HFFc6 (cell line): ENCODE measurements at regions not wholly inside any gene's neighbourhood (a gene's known extent, or its start where the extent isn't known, plus 50 kb on each side); places are given as distances from the start of the nearest gene placed in this dataset.

ENCODE experiments used
- DNase-seq: peaks from one replicate; pipeline ENCODE4 v3.0.0-alpha.2; 2018
- H3K27ac Mint-ChIP-seq: 2 replicates; pipeline ENCODE4 v1.8.0; 2020; ENCODE audit warnings: mild to moderate bottlenecking, mixed read lengths
- H3K27me3 Mint-ChIP-seq: 2 replicates; pipeline ENCODE4 v1.8.0; 2021; ENCODE audit warnings: mild to moderate bottlenecking, moderate library complexity, mixed read lengths; ENCODE audit not compliant: insufficient read depth
- H3K36me3 Mint-ChIP-seq: 2 replicates; pipeline ENCODE4 v1.8.0; 2021; ENCODE audit warnings: low read depth, mixed read lengths
- H3K4me1 Mint-ChIP-seq: 2 replicates; pipeline ENCODE4 v1.8.0; 2020; ENCODE audit warnings: low read depth, mixed read lengths
- H3K4me3 Mint-ChIP-seq: 2 replicates; pipeline ENCODE4 v1.8.0; 2020; ENCODE audit warnings: mild to moderate bottlenecking, moderate library complexity, mixed read lengths
- H3K9me3 Mint-ChIP-seq: 2 replicates; pipeline ENCODE4 v1.8.0; 2020; ENCODE audit warnings: mild to moderate bottlenecking, mixed read lengths
- TF ChIP-seq, protein P1 (sequence below): fragments of 200-600 bp; sonication (generic); IDR thresholded peaks from 2 replicates; pipeline ENCODE4 v1.5.0; 2021; ENCODE audit warnings: antibody characterized with exemption, mild to moderate bottlenecking

DNA sequence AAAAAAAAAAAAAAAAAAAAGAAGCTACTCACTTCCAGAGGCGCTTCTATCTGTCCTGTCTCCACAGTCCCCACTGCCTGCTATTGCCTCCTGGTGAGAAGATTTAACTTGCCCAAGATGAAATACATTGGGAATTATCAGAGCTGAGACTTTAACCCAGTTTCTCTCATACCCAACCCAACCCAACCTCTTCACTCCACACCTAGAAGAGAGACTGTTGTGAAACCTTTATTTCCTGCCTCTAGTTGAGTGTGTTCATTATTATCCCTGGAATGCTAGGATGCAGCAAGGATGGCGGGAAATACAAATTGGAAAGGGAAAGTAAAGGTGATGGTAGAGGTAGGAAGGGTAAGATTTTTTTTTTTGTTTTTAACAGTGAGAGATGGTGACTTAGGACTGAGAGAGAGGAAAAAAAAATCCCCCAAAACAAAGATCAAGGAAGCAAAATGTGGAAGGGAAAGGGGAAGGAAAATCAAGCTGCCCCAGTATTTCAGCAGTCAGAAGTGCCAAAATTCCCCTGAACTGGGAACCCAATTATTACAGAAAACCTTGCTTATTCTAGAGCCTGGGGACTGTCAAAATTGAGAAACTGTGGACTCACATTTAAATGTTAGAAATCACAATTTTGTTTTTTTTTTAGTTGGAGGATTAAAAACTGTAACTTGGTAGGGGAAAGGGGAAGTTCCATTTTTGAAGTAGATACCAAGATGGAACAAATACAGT, 253.0 kb downstream of the PTTG2 start:
- Mint-ChIP-seq H3K9me3 (no peaks in the 10 kb centered on the region), H3K27ac (no peak overlapping the region), H3K4me3 (no peak overlapping the region), H3K4me1 (peaks cover 19% of the 10 kb centered on the region), H3K36me3 (no peaks in the 10 kb centered on the region), H3K27me3 (peaks cover 16% of the 10 kb centered on the region)
- TF ChIP-seq, protein P1, sequence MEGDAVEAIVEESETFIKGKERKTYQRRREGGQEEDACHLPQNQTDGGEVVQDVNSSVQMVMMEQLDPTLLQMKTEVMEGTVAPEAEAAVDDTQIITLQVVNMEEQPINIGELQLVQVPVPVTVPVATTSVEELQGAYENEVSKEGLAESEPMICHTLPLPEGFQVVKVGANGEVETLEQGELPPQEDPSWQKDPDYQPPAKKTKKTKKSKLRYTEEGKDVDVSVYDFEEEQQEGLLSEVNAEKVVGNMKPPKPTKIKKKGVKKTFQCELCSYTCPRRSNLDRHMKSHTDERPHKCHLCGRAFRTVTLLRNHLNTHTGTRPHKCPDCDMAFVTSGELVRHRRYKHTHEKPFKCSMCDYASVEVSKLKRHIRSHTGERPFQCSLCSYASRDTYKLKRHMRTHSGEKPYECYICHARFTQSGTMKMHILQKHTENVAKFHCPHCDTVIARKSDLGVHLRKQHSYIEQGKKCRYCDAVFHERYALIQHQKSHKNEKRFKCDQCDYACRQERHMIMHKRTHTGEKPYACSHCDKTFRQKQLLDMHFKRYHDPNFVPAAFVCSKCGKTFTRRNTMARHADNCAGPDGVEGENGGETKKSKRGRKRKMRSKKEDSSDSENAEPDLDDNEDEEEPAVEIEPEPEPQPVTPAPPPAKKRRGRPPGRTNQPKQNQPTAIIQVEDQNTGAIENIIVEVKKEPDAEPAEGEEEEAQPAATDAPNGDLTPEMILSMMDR, result no peak
- DNase-seq, result no peak

DNA sequence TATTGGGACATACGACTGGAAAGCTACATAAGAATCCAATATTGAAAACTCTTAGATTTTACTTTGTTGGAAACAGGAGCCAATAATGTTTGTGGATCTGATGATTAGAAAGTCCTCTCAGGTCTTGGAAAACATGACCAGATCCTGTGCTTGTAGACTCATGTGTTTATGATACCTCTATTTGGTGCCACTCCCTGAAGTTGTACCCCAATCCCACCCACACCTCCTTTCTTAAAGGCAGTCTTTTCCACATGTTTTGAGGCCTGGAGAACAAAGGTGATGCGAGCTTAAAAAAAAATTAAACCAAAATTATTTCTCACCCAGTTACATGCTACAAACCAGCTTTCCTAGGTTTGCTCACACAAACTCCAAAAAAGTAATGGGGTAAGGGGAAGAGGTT, 262.7 kb downstream of the PTTG2 start:
- no peaks in the 10 kb centered on the region for H3K36me3 Mint-ChIP-seq

DNA sequence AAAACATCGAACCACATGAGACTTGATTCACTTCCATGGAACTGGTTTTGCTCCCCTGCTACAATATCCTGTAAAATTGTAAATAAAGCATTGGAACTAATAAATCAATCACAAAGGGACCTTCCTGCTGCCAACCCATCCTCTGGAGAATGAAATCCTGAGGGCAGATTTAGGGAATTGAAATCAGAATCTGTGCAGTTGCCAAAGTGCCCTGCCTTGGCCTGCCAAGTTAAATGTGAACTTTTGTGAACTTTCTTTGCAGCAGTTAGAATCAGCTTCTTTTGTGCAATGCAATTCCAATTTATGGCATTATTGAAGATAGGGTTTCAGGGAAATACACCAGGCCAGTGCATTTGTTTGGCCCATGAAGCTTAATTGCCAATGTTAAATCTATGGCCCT, 263.1 kb downstream of the PTTG2 start:
- no peaks in the 10 kb centered on the region for H3K9me3 Mint-ChIP-seq
- TF ChIP-seq, protein P1, result no peak
- no peaks in the 10 kb centered on the region for H3K36me3 Mint-ChIP-seq
- no peaks in the 10 kb centered on the region for H3K4me1 Mint-ChIP-seq
- DNase-seq, result no peak
- H3K27ac Mint-ChIP-seq, result no peak overlapping the region
- peaks cover 36% of the 10 kb centered on the region for H3K27me3 Mint-ChIP-seq
- no peak overlapping the region for H3K4me3 Mint-ChIP-seq

More for the DNA sequence above, 262.7 kb downstream of the PTTG2 start:
- no peaks in the 10 kb centered on the region for H3K4me1 Mint-ChIP-seq
- H3K27ac Mint-ChIP-seq, result no peak overlapping the region
- TF ChIP-seq, protein P1, result no peak
- no peak overlapping the region for H3K4me3 Mint-ChIP-seq
- no peak for DNase-seq
- H3K27me3 Mint-ChIP-seq, result peaks cover 39% of the 10 kb centered on the region
- H3K9me3 Mint-ChIP-seq, result no peaks in the 10 kb centered on the region

DNA sequence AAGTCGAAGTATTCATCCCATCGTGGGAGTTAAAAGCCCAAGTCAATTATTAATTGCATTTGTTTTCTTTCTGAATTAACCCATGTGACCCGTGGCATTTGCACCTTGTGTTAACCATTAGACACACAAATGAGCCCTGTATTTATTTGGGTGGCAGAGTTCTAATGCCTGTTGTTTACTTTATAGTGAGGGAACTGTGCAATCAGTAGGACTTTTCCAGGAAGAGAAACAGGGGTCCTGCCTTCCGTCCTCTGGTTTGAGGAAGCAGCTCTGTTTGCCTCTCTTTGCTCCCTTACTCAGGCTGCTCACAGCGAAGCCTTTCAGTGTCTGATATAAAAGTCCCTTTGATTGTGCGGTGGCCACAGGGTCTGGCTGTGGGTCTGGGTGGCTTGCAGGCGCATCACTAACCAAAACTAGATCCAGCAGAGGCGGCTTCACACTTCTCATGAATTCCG, 263.6 kb downstream of the PTTG2 start:
- TF ChIP-seq, protein P1, result no peak
- no peak overlapping the region for H3K4me3 Mint-ChIP-seq
- H3K27ac Mint-ChIP-seq, result no peak overlapping the region
- H3K27me3 Mint-ChIP-seq, result peaks cover 33% of the 10 kb centered on the region
- H3K9me3 Mint-ChIP-seq, result no peaks in the 10 kb centered on the region
- DNase-seq, result no peak
- H3K36me3 Mint-ChIP-seq, result no peaks in the 10 kb centered on the region
- no peaks in the 10 kb centered on the region for H3K4me1 Mint-ChIP-seq

DNA sequence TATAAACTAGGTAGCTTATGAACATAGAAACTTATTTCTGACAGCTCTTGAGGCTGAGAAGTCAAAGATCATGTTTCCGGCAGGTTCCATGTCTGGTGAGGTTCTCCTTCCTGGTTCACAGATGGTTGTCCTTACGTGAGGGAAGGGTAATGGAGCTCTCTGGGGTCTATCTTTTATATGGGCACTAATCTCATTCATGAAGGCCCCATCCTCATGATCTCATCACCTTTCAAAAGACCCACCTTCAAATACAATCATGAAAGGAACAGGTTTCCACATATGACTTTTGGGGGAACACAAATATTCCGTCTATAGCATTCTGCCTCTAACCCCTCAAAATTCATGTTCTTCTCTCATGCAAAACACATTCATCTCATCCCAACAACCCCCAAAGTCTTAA, 264.7 kb downstream of the PTTG2 start:
- Mint-ChIP-seq H3K27me3 (peaks cover 37% of the 10 kb centered on the region), H3K4me1 (no peaks in the 10 kb centered on the region), H3K4me3 (no peak overlapping the region), H3K9me3 (no peaks in the 10 kb centered on the region), H3K36me3 (no peaks in the 10 kb centered on the region), H3K27ac (no peak overlapping the region)
- TF ChIP-seq, protein P1, result no peak
- no peak for DNase-seq
